DND-41 (cell line): ENCODE measurements at regions not wholly inside any gene's neighbourhood (a gene's known extent, or its start where the extent isn't known, plus 50 kb on each side); places are given as distances from the start of the nearest gene placed in this dataset.

Experiments
- EZH2 ChIP-seq: IDR thresholded peaks from 3 replicates; pipeline ENCODE4 v1.6.1; 2012; ENCODE audit warnings: borderline replicate concordance, low read depth, mild to moderate bottlenecking, moderate library complexity, low read length, inconsistent platforms; ENCODE audit not compliant: severe bottlenecking
- TF ChIP-seq, protein P1 (sequence below): IDR thresholded peaks from 2 replicates; pipeline ENCODE4 v1.5.1; 2012; ENCODE audit warnings: borderline replicate concordance, low read length, moderate library complexity, mild to moderate bottlenecking; ENCODE audit not compliant: poor library complexity, severe bottlenecking; ENCODE audit errors: extremely low read depth

DNA sequence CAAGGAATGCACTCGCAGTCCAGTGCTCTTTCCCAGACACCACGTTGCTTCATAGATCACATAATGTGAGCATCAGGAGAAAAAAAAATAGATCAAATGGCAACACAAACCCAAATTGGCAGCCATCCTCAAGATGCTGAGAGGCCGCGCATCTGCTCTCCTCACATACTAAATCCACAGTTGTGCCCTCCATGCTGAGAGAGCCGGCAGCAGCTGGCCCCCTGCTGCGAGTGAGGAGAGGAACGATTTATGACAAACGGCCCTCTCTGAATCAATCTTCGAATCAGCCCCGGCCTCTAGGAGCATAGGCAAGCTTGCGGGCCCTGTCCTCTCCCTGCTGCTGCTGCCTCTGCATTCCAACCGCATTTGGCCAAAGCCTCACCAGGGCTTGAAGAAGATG lies 159.9 kb upstream of the TENM4 start:
- TF ChIP-seq, protein P1, sequence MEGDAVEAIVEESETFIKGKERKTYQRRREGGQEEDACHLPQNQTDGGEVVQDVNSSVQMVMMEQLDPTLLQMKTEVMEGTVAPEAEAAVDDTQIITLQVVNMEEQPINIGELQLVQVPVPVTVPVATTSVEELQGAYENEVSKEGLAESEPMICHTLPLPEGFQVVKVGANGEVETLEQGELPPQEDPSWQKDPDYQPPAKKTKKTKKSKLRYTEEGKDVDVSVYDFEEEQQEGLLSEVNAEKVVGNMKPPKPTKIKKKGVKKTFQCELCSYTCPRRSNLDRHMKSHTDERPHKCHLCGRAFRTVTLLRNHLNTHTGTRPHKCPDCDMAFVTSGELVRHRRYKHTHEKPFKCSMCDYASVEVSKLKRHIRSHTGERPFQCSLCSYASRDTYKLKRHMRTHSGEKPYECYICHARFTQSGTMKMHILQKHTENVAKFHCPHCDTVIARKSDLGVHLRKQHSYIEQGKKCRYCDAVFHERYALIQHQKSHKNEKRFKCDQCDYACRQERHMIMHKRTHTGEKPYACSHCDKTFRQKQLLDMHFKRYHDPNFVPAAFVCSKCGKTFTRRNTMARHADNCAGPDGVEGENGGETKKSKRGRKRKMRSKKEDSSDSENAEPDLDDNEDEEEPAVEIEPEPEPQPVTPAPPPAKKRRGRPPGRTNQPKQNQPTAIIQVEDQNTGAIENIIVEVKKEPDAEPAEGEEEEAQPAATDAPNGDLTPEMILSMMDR: no peak
- no peak for TF ChIP-seq EZH2
